Astrocyte of the spinal cord (primary cell): ENCODE measurements at regions not wholly inside any gene's neighbourhood (a gene's known extent, or its start where the extent isn't known, plus 50 kb on each side); places are given as distances from the start of the nearest gene placed in this dataset.

Experiments used
- DNase-seq: peaks from one replicate; pipeline ENCODE4 v3.0.0; 2011; ENCODE audit warnings: low read depth, low spot score
- H3K4me3 ChIP-seq: 2 replicates; pipeline ENCODE4 v1.5.1; 2011; ENCODE audit warnings: low read depth, mild to moderate bottlenecking, low read length, moderate library complexity
- in situ Hi-C: cut with HindIII; loops from 2 replicates; pipeline ENCODE4 v1.10.0; 2017; ENCODE audit warnings: low sequenced_read_pairs
- TF ChIP-seq, protein P1 (sequence below): IDR thresholded peaks from 2 replicates; pipeline ENCODE4 v1.5.1; 2012; ENCODE audit warnings: low read depth, mild to moderate bottlenecking, low read length, inconsistent platforms

DNA sequence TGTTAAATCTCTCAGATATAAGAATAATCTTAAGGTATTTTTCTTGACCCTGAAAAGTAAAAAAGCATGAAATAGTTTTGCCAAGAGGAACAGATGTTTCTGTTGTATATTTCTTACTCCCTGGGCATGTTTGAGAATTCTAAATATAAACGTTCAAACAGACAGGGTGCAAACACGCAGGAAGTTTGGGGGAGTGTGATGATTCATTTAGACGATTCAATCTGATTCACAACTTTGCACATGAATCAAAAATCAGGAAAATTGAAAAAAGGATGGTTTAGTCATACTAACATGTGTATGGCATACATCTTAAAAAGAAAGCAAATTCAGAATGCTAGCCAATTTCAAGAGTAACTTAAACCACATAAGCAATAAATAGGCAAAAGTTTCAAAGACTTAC, 340.3 kb upstream of the GRID2 start:
- TF ChIP-seq, protein P1, sequence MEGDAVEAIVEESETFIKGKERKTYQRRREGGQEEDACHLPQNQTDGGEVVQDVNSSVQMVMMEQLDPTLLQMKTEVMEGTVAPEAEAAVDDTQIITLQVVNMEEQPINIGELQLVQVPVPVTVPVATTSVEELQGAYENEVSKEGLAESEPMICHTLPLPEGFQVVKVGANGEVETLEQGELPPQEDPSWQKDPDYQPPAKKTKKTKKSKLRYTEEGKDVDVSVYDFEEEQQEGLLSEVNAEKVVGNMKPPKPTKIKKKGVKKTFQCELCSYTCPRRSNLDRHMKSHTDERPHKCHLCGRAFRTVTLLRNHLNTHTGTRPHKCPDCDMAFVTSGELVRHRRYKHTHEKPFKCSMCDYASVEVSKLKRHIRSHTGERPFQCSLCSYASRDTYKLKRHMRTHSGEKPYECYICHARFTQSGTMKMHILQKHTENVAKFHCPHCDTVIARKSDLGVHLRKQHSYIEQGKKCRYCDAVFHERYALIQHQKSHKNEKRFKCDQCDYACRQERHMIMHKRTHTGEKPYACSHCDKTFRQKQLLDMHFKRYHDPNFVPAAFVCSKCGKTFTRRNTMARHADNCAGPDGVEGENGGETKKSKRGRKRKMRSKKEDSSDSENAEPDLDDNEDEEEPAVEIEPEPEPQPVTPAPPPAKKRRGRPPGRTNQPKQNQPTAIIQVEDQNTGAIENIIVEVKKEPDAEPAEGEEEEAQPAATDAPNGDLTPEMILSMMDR: no peak
- no peak overlapping the region for H3K4me3 ChIP-seq
- DNase-seq: peak; percentile 53
- in situ Hi-C loops: no loop called here

DNA sequence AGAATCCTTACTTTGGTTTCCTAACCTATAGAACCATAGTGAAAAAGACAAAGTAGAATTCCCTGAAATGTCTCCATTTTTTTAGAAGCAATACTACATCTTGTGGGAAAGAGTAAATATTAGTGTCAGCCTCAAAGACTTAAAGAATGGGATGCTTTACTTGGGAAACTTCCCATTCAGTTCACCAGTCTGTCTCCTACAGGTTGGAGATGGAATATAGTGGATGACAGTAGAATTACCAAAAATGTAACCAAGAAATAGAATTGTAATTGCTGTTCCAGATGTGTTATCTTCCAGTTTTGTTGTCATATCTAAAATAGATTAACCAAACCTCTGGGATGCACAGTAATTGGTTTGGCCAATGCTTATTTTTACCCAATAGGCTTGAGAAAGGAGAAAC, 338.6 kb upstream of the GRID2 start:
- in situ Hi-C loops: no loop called here
- TF ChIP-seq, protein P1: peak; percentile 28
- no peak for DNase-seq
- H3K4me3 ChIP-seq: no peak overlapping the region

DNA sequence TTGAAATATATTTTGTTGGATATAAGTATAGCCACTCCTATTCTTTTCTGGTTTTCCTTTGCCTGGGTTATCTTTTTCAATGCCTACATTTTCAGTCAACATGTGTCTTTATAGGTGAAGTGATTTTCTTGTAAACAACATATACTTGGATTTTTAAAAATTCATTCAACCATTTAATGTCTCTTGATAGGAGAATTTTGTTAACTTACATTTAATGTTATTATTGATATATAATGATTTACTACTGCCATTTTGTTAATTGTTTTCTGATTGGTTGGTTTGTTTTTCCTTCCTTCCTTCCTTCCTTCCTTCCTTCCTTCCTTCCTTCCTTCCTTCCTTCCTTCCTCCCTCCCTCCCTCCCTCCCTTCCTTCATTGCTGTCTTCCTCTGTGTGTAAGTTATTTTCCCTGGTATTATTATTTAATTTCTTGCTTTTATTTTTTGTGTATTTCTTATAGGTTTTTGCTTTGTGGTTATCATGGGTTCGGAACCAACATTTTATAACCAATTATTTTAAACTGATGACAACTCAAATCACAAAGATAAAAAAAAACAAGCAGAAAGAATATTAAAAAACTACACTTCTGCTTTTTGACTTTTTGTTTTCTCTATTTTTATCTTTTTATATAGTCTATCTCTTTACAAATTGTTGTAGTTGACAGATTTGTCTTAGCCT, 330.1 kb upstream of the GRID2 start:
- in situ Hi-C loops: no loop called here
- H3K4me3 ChIP-seq: no peak overlapping the region
- TF ChIP-seq, protein P1: no peak
- DNase-seq: no peak

- no peak overlapping the region for H3K4me3 ChIP-seq
- no peak for DNase-seq
- in situ Hi-C loops: no loop called here
- TF ChIP-seq, protein P1: no peak
These were observed 319.3 kb upstream of the GRID2 start for GRCh38 chr4:91984466-91984865.

- H3K4me3 ChIP-seq: no peak overlapping the region
- TF ChIP-seq, protein P1: no peak
- no peak for DNase-seq
- in situ Hi-C loops: no loop called here
These were observed 313.9 kb upstream of the GRID2 start for GRCh38 chr4:91989914-91990313.

DNA sequence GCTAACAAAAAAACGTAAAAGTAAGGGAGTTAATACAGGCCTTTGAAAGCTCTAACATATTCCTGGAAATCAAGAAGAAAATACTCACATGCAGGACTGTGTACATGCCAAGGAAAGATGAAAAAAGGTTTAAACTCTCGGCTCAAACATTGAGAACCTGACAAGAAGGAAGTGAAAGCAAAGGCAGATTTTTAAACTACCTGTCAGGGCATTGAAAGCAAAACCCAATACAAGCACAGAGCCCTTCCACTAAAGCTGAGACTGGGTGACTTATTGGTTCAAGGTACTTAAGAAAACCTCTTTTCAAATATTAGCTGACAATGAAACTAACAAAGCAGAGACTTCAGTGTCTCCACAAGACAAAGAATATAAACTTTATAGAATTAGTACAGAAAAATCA, 313.0 kb upstream of the GRID2 start:
- TF ChIP-seq, protein P1: no peak
- no peak overlapping the region for H3K4me3 ChIP-seq
- DNase-seq: no peak
- in situ Hi-C loops: no loop called here
